HG03196 (cell line): ENCODE measurements at regions not wholly inside any gene's neighbourhood (a gene's known extent, or its start where the extent isn't known, plus 50 kb on each side); places are given as distances from the start of the nearest gene placed in this dataset.
"Not testable (repeated sequence)": the region's sequence is repeated elsewhere in the genome, so short reads cannot be mapped to it uniquely, and the experiment has no call there.

Source experiments
- ATAC-seq: cut with Tn5 transposase; IDR thresholded peaks from one replicate; pipeline ENCODE4 v1.9.1; 2021; ENCODE audit not compliant: unreplicated experiment

GRCh38 chrX:138264095-138264494, 447.4 kb downstream of the FGF13 start:
- ATAC-seq, result not testable (repeated sequence)

GRCh38 chrX:138270931-138271330, 440.6 kb downstream of the FGF13 start:
- ATAC-seq, result no peak

GRCh38 chrX:138282598-138283150, 428.8 kb downstream of the FGF13 start:
- not testable (repeated sequence) for ATAC-seq

GRCh38 chrX:138287205-138287877, 424.2 kb downstream of the FGF13 start:
- ATAC-seq, result no peak

- ATAC-seq, result no peak
Measured at GRCh38 chrX:138294951-138295350, 416.6 kb downstream of the FGF13 start.

GRCh38 chrX:138298268-138298667, 413.2 kb downstream of the FGF13 start:
- no peak for ATAC-seq

- no peak for ATAC-seq
Measured at GRCh38 chrX:138345801-138346200, 365.7 kb downstream of the FGF13 start.

GRCh38 chrX:138349351-138349750, 362.2 kb downstream of the FGF13 start:
- ATAC-seq, result no peak

- no peak for ATAC-seq
Measured at GRCh38 chrX:138378876-138379275, 332.6 kb downstream of the FGF13 start.

- ATAC-seq, result no peak
Measured at GRCh38 chrX:138408101-138408500, 303.4 kb downstream of the FGF13 start.

- ATAC-seq, result no peak
Measured at GRCh38 chrX:138411048-138411447, 300.5 kb downstream of the FGF13 start.
